Keratinocyte (primary cell): ENCODE measurements at regions not wholly inside any gene's neighbourhood (a gene's known extent, or its start where the extent isn't known, plus 50 kb on each side); places are given as distances from the start of the nearest gene placed in this dataset.

Source experiments
- DNase-seq: peaks from one replicate; pipeline ENCODE4 v3.0.0-alpha.2; 2011; ENCODE audit warnings: low read depth, missing footprints, low spot score
- FAIRE-seq: peaks from 2 replicates; lab custom pipeline; 2011; peaks lifted over from hg19 to GRCh38; lab: Jason Lieb, UNC
- H2AFZ ChIP-seq: 2 replicates; pipeline ENCODE4 v1.6.0; 2012; ENCODE audit warnings: low read length, control low read depth, inconsistent platforms; ENCODE audit not compliant: control insufficient read depth
- H3K27ac ChIP-seq: 2 replicates; pipeline ENCODE4 v1.5.1; 2011; ENCODE audit warnings: low read length; ENCODE audit not compliant: control insufficient read depth, insufficient read depth
- H3K27me3 ChIP-seq: 3 replicates; pipeline ENCODE4 v1.6.0; 2011; ENCODE audit warnings: low read length; ENCODE audit not compliant: control insufficient read depth, insufficient read depth; ENCODE audit errors: extremely low read depth
- H3K36me3 ChIP-seq, 2 experiments: 2 replicates in 1 of 2; 3 replicates in 1 of 2; pipeline ENCODE4 v1.5.1; 2011; ENCODE audit warnings: low read length in 2 of 2, mild to moderate bottlenecking in 1 of 2; ENCODE audit not compliant: control insufficient read depth in 2 of 2, insufficient read depth in 2 of 2; ENCODE audit errors: extremely low read depth in 1 of 2
- H3K4me1 ChIP-seq: 3 replicates; pipeline ENCODE4 v1.5.1; 2011; ENCODE audit warnings: low read length; ENCODE audit not compliant: control insufficient read depth, insufficient read depth; ENCODE audit errors: extremely low read depth
- H3K4me2 ChIP-seq: 3 replicates; pipeline ENCODE4 v1.6.0; 2011; ENCODE audit warnings: low read depth, low read length; ENCODE audit not compliant: control insufficient read depth, insufficient read depth; ENCODE audit errors: extremely low read depth
- H3K4me3 ChIP-seq, 3 experiments: fragments of 200-600 bp in 1 of 3; sonication (generic) in 1 of 3; 2 replicates in 2 of 3; 3 replicates in 1 of 3; pipeline ENCODE4 v1.5.1; 2011 to 2016; ENCODE audit warnings: low read length in 3 of 3, mild to moderate bottlenecking in 3 of 3, control low read depth in 2 of 3, inconsistent platforms in 1 of 3, low read depth in 1 of 3, mixed read lengths in 1 of 3, mixed run types in 1 of 3, moderate library complexity in 1 of 3; ENCODE audit not compliant: control insufficient read depth in 2 of 3, insufficient read depth in 2 of 3; ENCODE audit errors: extremely low read depth in 1 of 3
- H3K79me2 ChIP-seq: 2 replicates; pipeline ENCODE4 v1.6.0; 2012; ENCODE audit warnings: low read length; ENCODE audit not compliant: control insufficient read depth, insufficient read depth
- H3K9ac ChIP-seq: 3 replicates; pipeline ENCODE4 v1.6.0; 2011; ENCODE audit warnings: low read length; ENCODE audit not compliant: control insufficient read depth, insufficient read depth; ENCODE audit errors: extremely low read depth
- H3K9me1 ChIP-seq: 3 replicates; pipeline ENCODE4 v1.6.0; 2011; ENCODE audit warnings: low read length; ENCODE audit not compliant: control insufficient read depth, insufficient read depth; ENCODE audit errors: extremely low read depth
- H3K9me3 ChIP-seq: 2 replicates; pipeline ENCODE4 v1.5.1; 2012; ENCODE audit warnings: low read depth, low read length; ENCODE audit not compliant: control insufficient read depth
- H4K20me1 ChIP-seq: 3 replicates; pipeline ENCODE4 v1.6.0; 2011; ENCODE audit warnings: low read length; ENCODE audit not compliant: control insufficient read depth, insufficient read depth; ENCODE audit errors: extremely low read depth
- EZH2 ChIP-seq: IDR thresholded peaks from one replicate; pipeline ENCODE4 v1.6.1; 2012; ENCODE audit warnings: inconsistent platforms, mild to moderate bottlenecking, low read length, moderate library complexity
- dilution Hi-C: fragments of 300-500 bp; cut with MboI; formaldehyde crosslinking; loops from one replicate; pipeline ENCODE4 v1.7.0; 2020; ENCODE audit warnings: low sequenced_read_pairs; ENCODE audit not compliant: extremely low pct_ligation_motif_present
- TF ChIP-seq, protein P1 (sequence below), 3 experiments: IDR thresholded peaks in 1 of 3; conservative IDR thresholded peaks in 1 of 3; optimal IDR thresholded peaks in 1 of 3; 2 replicates in 2 of 3; 3 replicates in 1 of 3; pipeline versions ENCODE3 to v1.5.1; 2011; ENCODE audit warnings: low read length in 3 of 3, mild to moderate bottlenecking in 3 of 3, moderate library complexity in 2 of 3, control low read depth in 1 of 3, inconsistent platforms in 1 of 3; ENCODE audit not compliant: insufficient read depth in 2 of 3; ENCODE audit errors: extremely low read depth in 1 of 3

DNA sequence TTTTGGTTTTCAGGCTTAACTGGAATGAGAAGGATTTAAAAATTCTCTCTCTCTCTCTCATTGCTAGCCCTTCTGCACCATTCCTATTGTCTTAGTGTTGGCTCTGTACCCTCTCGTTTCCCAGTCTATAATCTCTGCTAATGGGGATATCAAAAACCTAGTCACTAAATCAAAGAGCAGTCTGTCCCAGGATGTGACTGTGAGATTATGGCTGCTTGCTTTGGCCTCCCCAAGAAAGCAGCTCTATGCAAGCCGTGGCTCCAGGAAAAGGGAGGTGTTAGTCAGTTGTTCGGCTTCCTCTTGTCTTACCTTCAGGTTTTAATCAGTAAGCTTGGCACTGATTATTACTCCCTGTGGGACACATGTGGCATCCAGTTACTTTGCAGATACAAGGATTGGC, 468.8 kb downstream of the USP25 start:
- DNase-seq (no peak), FAIRE-seq (no peak)
- H3K9ac ChIP-seq, result no peak overlapping the region
- no peak overlapping the region for H3K27ac ChIP-seq
- H3K27me3 ChIP-seq, result no peaks in the 10 kb centered on the region
- TF ChIP-seq, protein P1, sequence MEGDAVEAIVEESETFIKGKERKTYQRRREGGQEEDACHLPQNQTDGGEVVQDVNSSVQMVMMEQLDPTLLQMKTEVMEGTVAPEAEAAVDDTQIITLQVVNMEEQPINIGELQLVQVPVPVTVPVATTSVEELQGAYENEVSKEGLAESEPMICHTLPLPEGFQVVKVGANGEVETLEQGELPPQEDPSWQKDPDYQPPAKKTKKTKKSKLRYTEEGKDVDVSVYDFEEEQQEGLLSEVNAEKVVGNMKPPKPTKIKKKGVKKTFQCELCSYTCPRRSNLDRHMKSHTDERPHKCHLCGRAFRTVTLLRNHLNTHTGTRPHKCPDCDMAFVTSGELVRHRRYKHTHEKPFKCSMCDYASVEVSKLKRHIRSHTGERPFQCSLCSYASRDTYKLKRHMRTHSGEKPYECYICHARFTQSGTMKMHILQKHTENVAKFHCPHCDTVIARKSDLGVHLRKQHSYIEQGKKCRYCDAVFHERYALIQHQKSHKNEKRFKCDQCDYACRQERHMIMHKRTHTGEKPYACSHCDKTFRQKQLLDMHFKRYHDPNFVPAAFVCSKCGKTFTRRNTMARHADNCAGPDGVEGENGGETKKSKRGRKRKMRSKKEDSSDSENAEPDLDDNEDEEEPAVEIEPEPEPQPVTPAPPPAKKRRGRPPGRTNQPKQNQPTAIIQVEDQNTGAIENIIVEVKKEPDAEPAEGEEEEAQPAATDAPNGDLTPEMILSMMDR (optimal IDR thresholded peaks at IDR 0.05 in 1 of 3, IDR thresholded peaks at IDR 0.05 in 1 of 3, conservative IDR thresholded peaks at IDR 0.05 in 1 of 3; ENCODE audit: extremely low read depth in 1 of 3, insufficient read depth in 2 of 3, low read length in 3 of 3), result no peak
- TF ChIP-seq EZH2, result no peak
- no peaks in the 10 kb centered on the region for H3K9me3 ChIP-seq
- no peaks in the 10 kb centered on the region for H3K79me2 ChIP-seq
- no peaks in the 10 kb centered on the region for H3K4me1 ChIP-seq
- H3K4me2 ChIP-seq, result no peak overlapping the region
- dilution Hi-C loops, result no loop called here
- H3K36me3 ChIP-seq, result no peaks in the 10 kb centered on the region
- no peak overlapping the region for H3K4me3 ChIP-seq
- H2AFZ ChIP-seq, result no peak overlapping the region
- H3K9me1 ChIP-seq, result no peaks in the 10 kb centered on the region
- no peaks in the 10 kb centered on the region for H4K20me1 ChIP-seq

DNA sequence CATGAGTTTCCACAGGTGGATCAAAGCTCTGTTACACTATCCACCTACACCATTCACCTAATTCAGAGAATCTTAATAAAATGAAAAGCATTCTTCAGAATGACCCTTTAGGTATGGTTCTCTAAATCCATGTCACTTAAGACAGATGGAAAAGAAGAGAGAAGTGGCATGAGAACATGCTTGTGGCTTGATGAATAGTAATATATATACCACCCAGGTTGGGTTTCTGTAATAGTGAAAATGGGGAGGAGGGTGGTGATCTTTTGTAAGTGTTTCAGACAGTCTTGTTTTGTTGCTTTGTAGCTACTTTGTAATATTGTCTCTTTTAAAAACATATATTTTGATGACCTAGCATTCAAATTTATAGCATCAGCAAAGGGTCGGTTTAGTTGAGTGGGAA, 469.8 kb downstream of the USP25 start:
- TF ChIP-seq EZH2, result no peak
- TF ChIP-seq, protein P1 (optimal IDR thresholded peaks at IDR 0.05 in 1 of 3, IDR thresholded peaks at IDR 0.05 in 1 of 3, conservative IDR thresholded peaks at IDR 0.05 in 1 of 3; ENCODE audit: extremely low read depth in 1 of 3, insufficient read depth in 2 of 3, low read length in 3 of 3), result no peak
- FAIRE-seq (no peak), DNase-seq (no peak)
- no peaks in the 10 kb centered on the region for H3K4me1 ChIP-seq
- no peak overlapping the region for H3K9ac ChIP-seq
- no peak overlapping the region for H3K4me3 ChIP-seq
- no peak overlapping the region for H3K27ac ChIP-seq
- dilution Hi-C loops, result no loop called here
- H3K9me3 ChIP-seq, result no peaks in the 10 kb centered on the region
- no peaks in the 10 kb centered on the region for H3K79me2 ChIP-seq
- no peak overlapping the region for H3K4me2 ChIP-seq
- no peak overlapping the region for H2AFZ ChIP-seq
- H3K36me3 ChIP-seq, result no peaks in the 10 kb centered on the region
- no peaks in the 10 kb centered on the region for H3K9me1 ChIP-seq
- no peaks in the 10 kb centered on the region for H4K20me1 ChIP-seq
- no peaks in the 10 kb centered on the region for H3K27me3 ChIP-seq
